CMK (cell line): ENCODE measurements at regions not wholly inside any gene's neighbourhood (a gene's known extent, or its start where the extent isn't known, plus 50 kb on each side); places are given as distances from the start of the nearest gene placed in this dataset.
"Not testable (repeated sequence)": the region's sequence is repeated elsewhere in the genome, so short reads cannot be mapped to it uniquely, and the experiment has no call there.

ENCODE experiments used
- DNase-seq: peaks from one replicate; pipeline ENCODE4 v3.0.0-alpha.2; 2010; ENCODE audit warnings: low read depth

- not testable (repeated sequence) for DNase-seq
Observed at GRCh38 chr2:111316881-111317549, 196.3 kb downstream of the BCL2L11 start.

- DNase-seq = not testable (repeated sequence)
Observed at GRCh38 chr2:111319552-111319951, 198.8 kb downstream of the BCL2L11 start.

- not testable (repeated sequence) for DNase-seq
Observed at GRCh38 chr2:111320264-111320663, 199.6 kb downstream of the BCL2L11 start.

- DNase-seq = not testable (repeated sequence)
Observed at GRCh38 chr2:111320965-111321364, 200.3 kb downstream of the BCL2L11 start.

- DNase-seq = not testable (repeated sequence)
Observed at GRCh38 chr2:111323384-111323783, 202.7 kb downstream of the BCL2L11 start.

GRCh38 chr2:111327726-111328125 lies 207.0 kb downstream of the BCL2L11 start:
- DNase-seq = not testable (repeated sequence)

GRCh38 chr2:111329309-111329708 lies 208.6 kb downstream of the BCL2L11 start:
- not testable (repeated sequence) for DNase-seq

GRCh38 chr2:111331099-111331724 lies 210.5 kb downstream of the BCL2L11 start:
- not testable (repeated sequence) for DNase-seq

GRCh38 chr2:111335220-111335907 lies 214.7 kb downstream of the BCL2L11 start:
- not testable (repeated sequence) for DNase-seq

- DNase-seq = not testable (repeated sequence)
Observed at GRCh38 chr2:111338474-111338873, 217.8 kb downstream of the BCL2L11 start.

GRCh38 chr2:111339476-111339875 lies 218.8 kb downstream of the BCL2L11 start:
- not testable (repeated sequence) for DNase-seq

- not testable (repeated sequence) for DNase-seq
Observed at GRCh38 chr2:111344590-111344989, 223.9 kb downstream of the BCL2L11 start.

- not testable (repeated sequence) for DNase-seq
Observed at GRCh38 chr2:111345439-111345838, 224.7 kb downstream of the BCL2L11 start.

- DNase-seq = not testable (repeated sequence)
Observed at GRCh38 chr2:111346018-111346930, 225.6 kb downstream of the BCL2L11 start.

GRCh38 chr2:111347695-111348094 lies 227.0 kb downstream of the BCL2L11 start:
- not testable (repeated sequence) for DNase-seq

GRCh38 chr2:111348316-111348715 lies 227.6 kb downstream of the BCL2L11 start:
- DNase-seq = not testable (repeated sequence)

- not testable (repeated sequence) for DNase-seq
Observed at GRCh38 chr2:111355022-111355817, 234.5 kb downstream of the BCL2L11 start.

- DNase-seq = not testable (repeated sequence)
Observed at GRCh38 chr2:111355823-111356511, 235.3 kb downstream of the BCL2L11 start.

- DNase-seq = not testable (repeated sequence)
Observed at GRCh38 chr2:111356512-111357031, 235.9 kb downstream of the BCL2L11 start.
